ENCODE measurements at regions not wholly inside any gene's neighbourhood (a gene's known extent, or its start where the extent isn't known, plus 50 kb on each side); places are given as distances from the start of the nearest gene placed in this dataset.

DNA sequence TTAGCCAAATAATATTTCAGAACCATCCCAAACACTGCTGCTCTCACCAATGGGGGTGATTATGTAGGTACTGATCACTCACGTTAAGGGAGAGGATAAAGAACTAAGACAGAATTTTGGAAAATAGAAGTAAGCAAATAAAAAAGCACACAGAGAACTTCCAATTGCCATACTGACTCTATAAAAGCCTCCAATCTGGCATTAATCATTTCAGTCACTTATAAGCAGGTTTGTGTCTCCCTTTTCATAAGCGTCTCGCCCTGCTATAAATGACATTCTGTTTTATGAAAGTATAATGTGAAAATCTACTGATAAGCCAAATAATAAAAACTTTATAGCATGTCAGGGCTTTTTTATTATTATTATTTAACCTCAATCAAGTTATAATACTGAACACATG lies 435.2 kb downstream of the ETNK1 start:
- TF ChIP-seq, protein P1, sequence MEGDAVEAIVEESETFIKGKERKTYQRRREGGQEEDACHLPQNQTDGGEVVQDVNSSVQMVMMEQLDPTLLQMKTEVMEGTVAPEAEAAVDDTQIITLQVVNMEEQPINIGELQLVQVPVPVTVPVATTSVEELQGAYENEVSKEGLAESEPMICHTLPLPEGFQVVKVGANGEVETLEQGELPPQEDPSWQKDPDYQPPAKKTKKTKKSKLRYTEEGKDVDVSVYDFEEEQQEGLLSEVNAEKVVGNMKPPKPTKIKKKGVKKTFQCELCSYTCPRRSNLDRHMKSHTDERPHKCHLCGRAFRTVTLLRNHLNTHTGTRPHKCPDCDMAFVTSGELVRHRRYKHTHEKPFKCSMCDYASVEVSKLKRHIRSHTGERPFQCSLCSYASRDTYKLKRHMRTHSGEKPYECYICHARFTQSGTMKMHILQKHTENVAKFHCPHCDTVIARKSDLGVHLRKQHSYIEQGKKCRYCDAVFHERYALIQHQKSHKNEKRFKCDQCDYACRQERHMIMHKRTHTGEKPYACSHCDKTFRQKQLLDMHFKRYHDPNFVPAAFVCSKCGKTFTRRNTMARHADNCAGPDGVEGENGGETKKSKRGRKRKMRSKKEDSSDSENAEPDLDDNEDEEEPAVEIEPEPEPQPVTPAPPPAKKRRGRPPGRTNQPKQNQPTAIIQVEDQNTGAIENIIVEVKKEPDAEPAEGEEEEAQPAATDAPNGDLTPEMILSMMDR (IDR thresholded peaks at IDR 0.05; ENCODE audit: low read depth, low read length, poor library complexity, severe bottlenecking): no peak
- TF ChIP-seq EZH2phosphoT487 (IDR thresholded peaks at IDR 0.05; ENCODE audit: borderline replicate concordance, low read length): no peak
